Ramos (cell line): ENCODE measurements at regions not wholly inside any gene's neighbourhood (a gene's known extent, or its start where the extent isn't known, plus 50 kb on each side); places are given as distances from the start of the nearest gene placed in this dataset.

ENCODE experiments used
- in situ Hi-C: fragments of 300-500 bp; cut with MboI; formaldehyde crosslinking; loops from one replicate; pipeline ENCODE4 v1.14.3; 2022; ENCODE audit warnings: low sequenced_read_pairs; ENCODE audit not compliant: unreplicated experiment

DNA sequence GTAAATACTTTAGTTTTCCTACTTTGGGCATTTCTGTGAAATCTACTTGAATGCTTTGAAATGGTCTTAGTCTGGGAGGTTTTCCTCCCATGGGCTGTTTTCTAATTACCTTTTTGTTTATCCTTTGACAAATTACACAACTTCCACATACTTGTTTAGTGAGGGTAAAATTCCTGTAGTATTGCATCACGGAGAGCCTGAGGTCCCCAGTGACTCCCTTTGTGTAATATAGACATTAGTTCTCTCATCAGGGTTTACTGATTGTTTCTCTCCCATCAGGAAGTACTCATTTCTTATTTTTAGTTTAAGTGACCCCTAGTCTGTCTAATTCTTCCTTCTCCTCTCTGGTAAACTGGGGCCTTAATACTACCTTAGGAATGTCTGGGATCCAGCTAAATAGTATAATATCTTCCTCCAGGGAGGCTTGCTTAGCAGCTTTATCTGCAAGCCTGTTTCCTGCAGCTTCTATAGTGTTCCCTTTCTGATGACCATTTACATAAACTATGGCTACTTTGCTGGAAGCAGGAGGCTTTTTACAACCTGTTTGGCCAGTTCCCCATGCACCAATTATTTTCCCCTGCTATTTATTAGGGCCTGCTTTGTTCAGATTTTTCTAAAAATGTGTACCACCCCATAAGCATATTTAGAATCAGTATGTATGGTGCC is 87.2 kb upstream of the XCR1 start:
- in situ Hi-C loops, result no loop called here

DNA sequence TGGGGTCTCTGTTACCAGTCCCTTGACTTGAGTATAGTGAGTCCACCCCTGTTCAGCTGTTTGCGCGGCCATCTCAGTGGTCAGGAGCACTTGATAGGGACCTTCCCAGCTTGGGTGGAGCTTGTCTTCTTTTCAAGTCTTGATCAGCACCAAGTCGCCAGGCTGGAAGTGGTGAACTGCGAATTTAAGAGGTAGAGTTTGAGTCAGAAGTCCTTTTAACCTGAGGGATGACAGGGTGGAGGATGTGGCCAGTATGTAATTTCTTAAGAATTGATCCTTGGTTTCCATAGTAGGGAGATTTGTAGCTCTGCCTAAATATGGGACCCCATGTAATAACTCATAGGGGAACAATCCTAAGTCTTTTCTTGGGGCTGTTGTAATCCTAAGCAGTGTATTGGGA is 86.3 kb upstream of the XCR1 start:
- in situ Hi-C loops, result no loop called here

DNA sequence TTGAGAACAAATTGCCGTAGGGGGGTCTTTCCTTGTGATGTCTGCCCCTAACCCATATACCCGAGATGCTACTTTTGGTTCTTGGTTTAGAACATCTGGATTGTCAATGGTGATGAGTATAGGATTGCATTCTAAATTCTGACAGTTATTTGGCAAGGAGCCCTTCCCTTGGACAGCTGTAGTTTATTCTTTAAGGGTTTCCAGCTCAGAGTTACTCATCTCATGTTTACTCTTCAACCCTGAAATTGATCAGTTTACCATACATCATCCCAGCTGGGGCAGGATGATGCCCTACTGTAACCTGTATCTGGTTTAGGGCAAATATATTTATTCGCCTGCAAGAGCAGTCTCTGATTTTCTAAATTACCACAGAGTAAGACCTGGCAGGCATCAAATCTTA is 85.7 kb upstream of the XCR1 start:
- in situ Hi-C loops, result no loop called here

DNA sequence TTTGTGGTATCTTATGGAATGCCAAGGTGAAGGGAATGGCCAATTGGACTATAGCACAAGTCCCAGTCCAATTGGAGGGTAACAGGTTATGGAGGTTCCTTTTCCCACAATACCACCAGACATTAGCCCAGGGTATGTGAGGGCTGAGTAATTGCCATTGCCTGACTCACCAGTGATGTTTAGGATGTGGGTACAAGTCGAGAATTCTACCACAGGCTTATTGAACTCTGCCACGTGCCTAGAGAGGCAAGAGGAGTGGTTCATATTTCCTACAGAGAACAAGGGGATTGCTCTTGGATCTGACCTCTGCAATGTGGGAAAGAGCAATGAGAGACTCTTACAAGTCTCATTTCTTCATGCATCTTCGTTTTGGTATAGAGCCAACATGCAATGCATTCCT is 85.0 kb upstream of the XCR1 start:
- in situ Hi-C loops, result no loop called here

DNA sequence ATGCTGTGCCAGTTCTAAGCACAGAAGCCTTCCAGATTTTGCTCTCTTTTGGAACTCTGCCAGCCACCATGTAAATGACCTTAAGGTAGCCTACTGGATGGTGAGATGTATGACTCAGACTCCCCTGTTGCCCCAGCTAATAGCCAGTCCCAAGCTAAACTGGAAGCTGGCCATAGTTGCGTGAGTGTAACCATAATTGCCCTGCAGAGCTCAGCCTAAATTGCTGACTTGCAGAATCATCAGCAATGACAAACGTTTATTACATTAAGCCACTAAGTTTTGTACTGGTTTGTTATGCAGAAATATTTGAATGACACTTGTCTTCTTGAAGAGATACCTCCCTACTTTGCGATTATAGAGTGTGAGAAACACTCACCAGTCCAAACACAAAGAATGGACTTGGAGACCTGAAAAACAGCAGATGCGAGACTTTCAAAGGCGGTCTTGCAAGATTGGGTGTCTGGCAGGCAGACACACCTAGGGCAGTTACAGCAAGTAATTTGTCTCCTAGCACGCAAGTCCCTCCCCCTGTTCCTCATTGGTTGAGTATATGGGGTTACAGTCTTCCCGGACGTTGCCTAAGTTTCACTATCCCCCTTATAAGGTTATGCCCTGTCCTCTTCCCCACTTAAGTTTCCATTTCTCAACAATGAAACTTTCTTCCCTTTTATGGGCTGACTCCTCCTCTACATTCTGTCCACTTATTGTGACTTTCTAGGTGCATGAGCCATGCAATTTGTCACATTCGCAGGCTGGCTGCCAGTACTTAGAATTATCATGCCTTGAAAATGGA is 83.6 kb upstream of the XCR1 start:
- in situ Hi-C loops, result no loop called here

DNA sequence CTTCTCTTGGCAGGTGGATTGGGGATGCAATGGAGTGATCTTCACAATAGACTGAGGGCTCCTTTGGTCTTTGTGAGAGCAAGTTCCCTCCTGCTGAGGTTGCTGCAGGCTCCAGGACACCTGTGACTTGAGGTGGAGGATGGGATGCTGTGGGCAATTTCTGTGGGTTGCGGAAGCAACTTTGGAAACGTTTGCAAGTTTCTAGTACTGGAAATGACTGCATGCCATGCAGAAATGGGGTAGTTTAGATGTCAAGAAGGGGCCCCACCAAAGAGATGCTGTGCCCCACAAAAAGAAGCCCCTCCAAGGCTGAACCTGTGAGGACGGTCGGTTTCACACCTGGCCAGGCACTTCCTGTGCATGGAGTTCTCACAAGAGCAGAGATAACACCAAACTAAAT is 80.4 kb upstream of the XCR1 start:
- in situ Hi-C loops, result no loop called here

DNA sequence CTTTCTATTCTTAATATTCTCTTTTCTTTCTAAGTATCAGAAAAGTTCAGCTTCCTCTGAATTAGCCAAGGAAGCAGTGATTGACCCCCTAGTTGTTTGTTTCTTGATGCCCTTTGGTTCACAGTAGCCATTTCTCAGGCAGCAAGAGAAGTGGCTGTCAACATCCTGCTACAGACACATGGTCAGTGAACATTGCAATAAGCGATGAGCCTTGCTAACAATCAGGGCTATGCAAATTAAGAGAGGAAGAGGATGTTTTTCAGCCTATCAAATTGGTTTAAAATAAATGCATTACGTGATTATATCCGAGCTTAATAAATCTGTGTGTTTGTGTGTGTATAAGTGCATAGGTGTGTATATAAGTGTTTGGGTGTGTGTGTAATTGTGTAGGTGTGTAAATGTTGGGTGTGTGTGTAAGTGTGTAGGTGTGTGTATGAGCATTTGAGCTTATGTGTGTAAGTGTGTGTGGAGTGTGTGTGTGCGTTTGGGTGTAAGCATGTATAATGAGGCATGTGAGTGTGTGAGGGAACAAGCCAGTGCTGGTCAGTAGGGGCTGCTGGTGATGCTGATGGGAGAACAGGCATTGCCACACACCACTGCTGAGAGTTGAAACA is 78.1 kb upstream of the XCR1 start:
- in situ Hi-C loops, result no loop called here

DNA sequence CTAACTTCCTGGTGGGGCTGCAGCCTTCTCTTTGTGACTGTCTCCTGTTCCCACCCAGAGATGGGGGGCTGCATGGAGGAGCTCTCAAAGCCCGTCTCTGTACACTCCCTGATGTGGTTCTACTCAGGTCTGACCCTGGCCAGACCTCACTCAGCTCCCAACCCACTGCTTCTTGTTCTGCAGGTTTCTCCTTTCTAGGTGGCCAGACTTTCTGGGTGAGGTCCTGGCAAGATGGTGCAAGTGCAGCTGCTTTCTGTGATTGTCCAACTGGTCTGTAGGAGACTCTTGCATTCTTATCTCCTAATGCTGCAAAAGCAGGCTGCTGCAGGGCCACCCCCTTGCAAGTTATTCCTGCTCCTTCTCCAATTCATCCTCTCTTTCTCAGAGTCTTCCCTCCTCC is 77.4 kb upstream of the XCR1 start:
- in situ Hi-C loops, result no loop called here

DNA sequence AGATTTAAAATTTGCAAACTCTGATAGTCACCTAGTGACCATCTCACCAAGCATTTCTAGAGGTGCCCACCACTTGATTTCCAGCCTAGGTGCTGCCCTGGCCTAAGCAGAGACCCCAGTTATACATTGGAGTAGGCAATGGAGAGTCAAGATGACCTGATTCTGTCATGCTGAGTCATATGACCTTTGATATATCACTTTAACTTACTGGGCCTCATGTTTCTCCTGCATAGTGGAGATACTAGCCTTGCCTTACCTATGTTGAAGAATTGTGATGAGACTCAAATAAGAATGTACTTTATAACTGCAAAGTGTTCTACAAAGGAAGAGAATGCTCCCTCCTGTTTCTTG is 75.5 kb upstream of the XCR1 start:
- in situ Hi-C loops, result no loop called here

DNA sequence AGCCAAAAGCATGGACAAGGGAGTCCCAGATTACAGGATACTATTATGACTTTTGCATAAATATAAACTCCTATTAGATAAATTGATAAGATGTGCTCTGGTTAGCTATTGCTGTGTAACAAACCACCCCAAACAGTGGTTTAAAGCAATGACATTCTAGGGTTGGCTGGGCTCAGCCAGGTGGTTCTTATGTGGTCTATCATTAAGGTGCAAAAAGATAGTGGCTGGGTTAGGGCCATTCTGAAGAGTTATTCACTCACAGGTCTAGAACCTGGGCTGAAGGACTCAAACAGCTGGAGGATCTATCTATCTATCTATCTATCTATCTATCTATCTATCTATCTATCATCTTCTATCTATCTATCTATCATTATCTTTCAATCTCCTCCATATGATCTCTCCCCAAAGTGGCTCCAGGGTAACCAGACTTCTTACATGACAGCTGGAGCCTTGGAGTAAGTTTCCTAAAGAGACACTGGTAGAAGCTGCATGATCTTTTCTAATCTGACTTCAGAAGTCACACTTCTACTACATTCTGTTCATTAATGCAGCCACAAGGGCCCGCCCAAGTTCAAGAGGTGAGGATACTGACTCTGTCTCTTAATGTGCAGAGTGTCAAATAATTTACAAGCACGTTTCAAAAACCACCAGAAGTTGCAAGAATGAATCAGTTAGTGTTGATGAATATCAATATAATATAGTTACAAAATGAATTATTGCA is 74.9 kb upstream of the XCR1 start:
- in situ Hi-C loops, result no loop called here

DNA sequence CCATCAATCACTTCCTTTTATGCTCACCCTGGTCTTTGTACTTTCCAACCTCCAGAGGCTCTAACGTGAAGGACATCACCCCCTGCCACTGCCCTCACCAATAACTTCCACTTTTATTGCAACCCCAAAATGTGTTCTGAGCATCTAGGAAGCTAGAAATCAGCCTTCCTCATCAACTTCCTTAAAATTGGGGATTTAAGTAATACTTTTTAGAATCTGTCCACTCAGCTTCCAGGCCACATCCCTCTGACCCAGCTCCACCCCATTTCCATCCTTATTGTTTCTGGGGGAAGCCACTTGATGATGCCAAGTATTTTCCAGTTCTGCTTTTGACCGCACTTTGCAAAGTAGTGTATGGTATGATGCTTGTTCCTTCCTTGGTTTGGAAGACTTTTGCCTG is 73.5 kb upstream of the XCR1 start:
- in situ Hi-C loops, result no loop called here

DNA sequence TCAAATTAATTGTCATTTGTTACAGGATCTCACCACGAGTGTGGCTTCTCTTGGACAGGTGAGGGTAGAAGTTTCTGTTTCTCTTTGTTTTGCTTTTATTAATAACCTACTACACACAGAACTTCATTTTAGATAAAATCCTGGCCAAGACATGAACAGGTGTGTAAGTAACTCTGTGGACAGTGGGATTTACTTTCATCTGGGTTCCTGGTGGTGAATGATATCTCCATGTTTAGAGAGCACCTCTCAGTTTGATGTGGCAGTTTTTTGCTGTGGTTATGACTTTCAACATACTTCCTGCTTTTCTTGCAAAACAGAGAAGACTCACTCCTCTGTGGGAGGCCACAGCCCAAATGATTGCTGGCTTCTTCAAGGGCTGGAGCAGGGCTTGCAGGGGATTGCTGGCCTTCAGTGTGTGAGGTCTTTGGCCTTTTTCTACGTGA is 71.1 kb upstream of the XCR1 start:
- in situ Hi-C loops, result no loop called here

DNA sequence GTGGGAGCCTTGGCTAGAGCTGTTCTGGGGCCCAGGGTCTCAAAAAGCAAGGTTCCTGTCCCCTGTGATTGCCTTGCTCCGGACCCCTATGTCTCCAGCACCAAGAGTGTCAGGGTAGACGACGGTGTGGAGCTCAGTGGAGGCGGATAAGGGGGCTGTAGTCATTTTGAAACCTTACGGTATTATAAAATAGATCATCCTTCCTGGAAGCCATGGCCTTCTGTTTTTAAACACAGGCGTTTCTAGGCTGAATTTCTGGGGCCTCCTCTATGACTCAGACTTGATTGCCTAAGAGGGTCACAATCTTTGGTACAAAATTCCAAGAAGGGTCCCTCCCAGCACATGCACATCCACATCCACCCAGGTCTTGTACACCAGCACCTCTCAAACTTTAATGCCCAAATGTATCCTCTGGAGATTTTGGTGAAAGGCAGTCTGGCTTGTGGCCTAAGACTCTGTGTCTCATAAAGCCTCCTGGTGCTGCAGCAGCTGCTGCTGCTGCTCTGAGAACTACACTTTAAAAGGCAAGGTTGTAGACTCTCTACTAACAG is 70.5 kb upstream of the XCR1 start:
- in situ Hi-C loops, result no loop called here

DNA sequence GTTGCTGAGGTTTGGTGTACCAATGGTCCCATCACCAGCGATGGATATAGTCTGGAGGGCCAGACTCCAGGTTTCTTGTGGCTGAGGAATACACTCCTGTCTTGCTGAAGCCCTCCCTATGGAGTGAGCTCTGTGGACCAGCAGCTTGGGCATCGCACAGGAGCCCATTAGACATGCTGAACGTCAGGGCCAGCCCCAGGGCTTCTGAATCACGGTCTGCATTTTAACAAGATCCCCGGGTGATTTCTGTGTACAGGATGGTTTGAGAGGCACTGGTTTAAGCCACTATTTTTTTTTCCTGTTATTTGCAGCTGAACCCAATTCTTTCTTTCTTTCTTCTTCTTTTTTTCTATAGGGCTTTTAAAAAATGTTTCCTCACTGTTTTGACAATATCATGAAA is 69.5 kb upstream of the XCR1 start:
- in situ Hi-C loops, result no loop called here

DNA sequence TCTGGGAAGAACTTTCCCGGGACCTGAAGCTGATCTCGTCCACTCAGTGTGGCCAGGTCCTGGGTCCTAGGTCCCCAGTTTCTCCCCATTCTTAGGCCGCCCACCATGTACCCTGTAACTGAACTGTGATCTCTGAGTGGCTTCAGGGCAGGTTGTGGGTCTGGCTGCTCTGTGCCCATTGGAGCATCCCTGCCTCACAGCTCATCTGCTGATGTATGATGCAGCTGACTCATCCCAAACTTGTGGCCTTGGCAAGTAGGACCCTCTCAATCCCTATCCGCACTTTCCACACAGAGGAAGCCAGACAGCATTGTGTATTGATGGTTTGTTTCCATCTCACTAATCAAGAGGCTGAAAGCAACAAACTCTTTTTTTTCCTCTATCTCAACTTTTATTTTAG is 69.1 kb upstream of the XCR1 start:
- in situ Hi-C loops, result no loop called here

DNA sequence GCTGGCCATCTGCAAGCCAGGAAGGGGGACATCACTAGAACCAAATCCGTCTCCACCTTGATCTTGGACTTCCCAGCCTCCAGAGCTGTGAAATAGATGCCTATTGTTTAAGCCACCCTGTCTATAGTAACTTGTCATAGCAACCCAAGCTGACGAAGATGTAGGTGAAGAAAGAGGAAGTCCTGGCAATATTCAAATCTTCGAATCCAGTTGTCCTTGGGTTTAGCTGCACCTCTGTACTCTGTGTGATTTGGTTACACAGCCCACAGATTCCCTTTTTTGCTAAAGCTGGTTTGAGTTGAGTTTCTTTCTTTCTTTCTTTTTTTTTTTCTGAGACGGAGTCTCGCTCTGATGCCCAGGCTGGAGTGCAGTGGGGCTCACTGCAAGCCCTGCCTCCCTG is 68.0 kb upstream of the XCR1 start:
- in situ Hi-C loops, result no loop called here

DNA sequence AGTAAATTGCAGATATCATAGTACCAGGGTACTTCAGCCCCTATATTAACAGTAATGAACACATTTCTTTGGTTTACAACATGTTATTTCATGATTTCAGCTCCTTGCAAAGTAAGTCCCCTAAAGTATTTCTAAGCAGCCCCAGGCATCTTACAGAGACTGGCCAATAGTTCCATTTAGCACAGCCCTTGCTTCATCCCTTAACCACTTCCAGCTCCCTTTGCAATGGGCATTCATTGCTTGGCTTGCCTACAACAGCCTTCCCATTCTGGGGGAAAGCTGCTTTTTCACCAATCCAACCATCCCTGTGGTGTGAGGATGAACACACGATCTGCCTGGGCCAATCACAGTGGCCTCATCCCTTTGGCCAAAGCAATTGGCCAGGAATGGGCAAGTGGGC is 67.2 kb upstream of the XCR1 start:
- in situ Hi-C loops, result no loop called here

DNA sequence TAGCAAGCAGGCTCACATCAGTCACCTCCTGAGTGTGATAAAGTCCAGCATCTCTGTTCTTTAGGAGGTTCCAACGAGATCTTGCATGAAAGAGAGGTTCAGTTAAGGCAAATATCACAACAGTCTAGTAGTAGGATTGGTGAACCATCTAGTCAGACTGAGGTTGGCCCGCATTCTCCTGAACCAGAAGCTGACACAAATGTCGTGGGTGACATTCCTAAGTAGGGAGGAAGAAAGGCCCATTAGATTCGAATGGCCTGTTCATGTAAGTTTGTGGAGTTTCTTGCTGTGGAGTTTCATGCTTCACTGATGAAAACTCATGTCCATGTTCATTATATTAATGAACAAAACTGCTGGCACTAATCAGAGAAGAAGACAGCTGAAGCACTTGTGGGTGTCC is 66.7 kb upstream of the XCR1 start:
- in situ Hi-C loops, result no loop called here

DNA sequence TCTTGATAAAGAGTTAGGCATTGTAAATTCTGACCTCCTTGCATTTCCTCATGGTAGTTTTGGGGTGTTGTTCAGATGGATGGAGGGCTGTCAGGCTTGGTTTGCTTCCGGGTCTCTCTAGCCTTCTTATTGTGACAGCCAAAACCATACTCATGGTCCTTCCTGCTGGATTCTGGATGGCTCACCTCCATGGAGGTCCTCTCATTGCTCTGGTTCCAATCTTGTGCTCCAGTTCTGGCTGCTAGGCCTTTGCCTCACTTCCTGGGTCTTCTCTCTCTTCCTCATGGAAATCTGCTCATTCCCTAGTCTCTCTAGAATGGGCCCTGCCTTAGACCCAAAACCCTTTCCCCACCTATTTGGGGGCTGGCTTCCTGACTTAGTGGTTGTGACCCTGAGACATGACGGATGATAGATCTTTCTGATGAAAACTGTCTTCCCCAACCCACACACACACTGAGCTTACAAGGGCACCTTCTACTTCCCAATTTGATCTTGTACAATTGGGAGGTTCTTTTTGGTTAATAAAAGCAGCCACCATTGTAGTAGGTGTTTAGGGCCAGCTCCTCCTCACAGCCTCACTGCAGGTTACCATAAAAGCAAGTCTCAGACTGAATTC is 66.2 kb upstream of the XCR1 start:
- in situ Hi-C loops, result no loop called here

DNA sequence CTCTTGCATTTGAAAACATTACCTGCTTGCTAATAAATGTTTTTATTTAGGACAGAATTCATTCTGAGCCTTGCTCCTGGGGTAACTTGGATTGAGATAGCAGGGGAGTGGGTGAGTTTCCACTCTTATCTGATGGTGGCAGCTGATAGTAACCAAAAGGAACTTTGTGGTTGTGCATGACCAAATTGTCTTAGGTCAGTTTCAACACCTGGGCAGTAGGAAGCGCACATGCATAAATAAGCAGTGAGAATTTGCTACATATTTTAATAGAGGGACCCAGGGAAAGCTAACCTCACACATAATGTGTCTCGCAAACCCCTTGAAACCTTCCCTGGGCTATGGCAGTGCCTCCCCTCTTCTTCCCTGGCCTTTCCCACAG is 65.4 kb upstream of the XCR1 start:
- in situ Hi-C loops, result no loop called here
